Uterus (tissue), 2 donors: ENCODE measurements at regions not wholly inside any gene's neighbourhood (a gene's known extent, or its start where the extent isn't known, plus 50 kb on each side); places are given as distances from the start of the nearest gene placed in this dataset.

Experiments
- CTCF ChIP-seq, 4 experiments: fragments of 200-600 bp in 2 of 4; fragments of 450-650 bp in 2 of 4; sonication (generic) in 2 of 4; IDR thresholded peaks; one replicate each; pipeline ENCODE4 v1.5.1; 2016 to 2019; ENCODE audit warnings: antibody characterized with exemption in 4 of 4, mild to moderate bottlenecking in 2 of 4, moderate library complexity in 1 of 4
- POLR2A ChIP-seq, 2 donors: fragments of 450-650 bp; IDR thresholded peaks; one replicate each; pipeline ENCODE4 v1.6.1; 2016; ENCODE audit warnings: antibody characterized with exemption in 2 of 2, mild to moderate bottlenecking in 1 of 2, moderate library complexity in 1 of 2

GRCh38 chr1:187157552-187157951 lies 328.8 kb downstream of the PLA2G4A start:
- no peak for TF ChIP-seq CTCF (IDR thresholded peaks at IDR 0.05)
- TF ChIP-seq POLR2A (IDR thresholded peaks at IDR 0.05), result no peak
